GM12878 (cell line): ENCODE measurements at regions not wholly inside any gene's neighbourhood (a gene's known extent, or its start where the extent isn't known, plus 50 kb on each side); places are given as distances from the start of the nearest gene placed in this dataset.

Experiments
- ATAC-seq: fragments of 200-7000 bp; cut with Tn5 transposase; 3 replicates; pipeline ENCODE4 v1.9.1; 2020; ENCODE audit warnings: mild to moderate bottlenecking, moderate library complexity
- BruUV-seq: library from RNA; stranded (reverse); fragments of 400-500 nt; replicated peaks from 2 replicates; lab custom pipeline; 2021; lab: Mats Ljungman, UMichigan
- CTCF ChIA-PET: fragments of 300-600 bp; sonication (Branson Sonifier 250); formaldehyde crosslinking; extraction: SDS; loops from one replicate; lab custom pipeline; 2021; ENCODE audit warnings: inconsistent platforms; lab: Yijun Ruan, JAX
- POLR2A ChIA-PET: fragments of 350-600 bp; formaldehyde crosslinking; extraction: SDS; loops from one replicate; lab custom pipeline; 2021; ENCODE audit warnings: inconsistent platforms; lab: Charles Lee
- RAD21 ChIA-PET: fragments of 300-600 bp; sonication (Branson Sonifier 250); formaldehyde crosslinking; loops from one replicate; lab custom pipeline; 2023; ENCODE audit warnings: antibody characterized with exemption; ENCODE audit not compliant: unreplicated experiment; lab: Charles Lee
- SMC1A ChIA-PET: fragments of 300-600 bp; sonication (Branson Sonifier 250); formaldehyde crosslinking; loops from one replicate; lab custom pipeline; 2023; ENCODE audit not compliant: unreplicated experiment, uncharacterized antibody; lab: Charles Lee
- DNase-seq: peaks from one replicate; pipeline ENCODE4 v3.0.0-alpha.2; 2011; ENCODE audit warnings: low read depth, low spot score
- FAIRE-seq: peaks from 3 replicates; lab custom pipeline; 2011; peaks lifted over from hg19 to GRCh38; lab: Jason Lieb, UNC
- H2AFZ ChIP-seq: 2 replicates; pipeline ENCODE4 v1.6.0; 2011; ENCODE audit warnings: low read depth, low read length, control low read depth; ENCODE audit not compliant: control insufficient read depth
- H3K27ac ChIP-seq: 2 replicates; pipeline ENCODE4 v1.5.1; 2011; ENCODE audit warnings: control low read depth; ENCODE audit not compliant: control insufficient read depth, insufficient read depth
- H3K27me3 ChIP-seq, 2 experiments: replicated peaks in 1 of 2; 2 replicates each; pipeline versions ENCODE4 v1.6.0 to v1.6.1; 2011; ENCODE audit warnings: low read length in 1 of 2; ENCODE audit not compliant: control insufficient read depth in 2 of 2, insufficient read depth in 2 of 2
- H3K36me3 ChIP-seq, 2 experiments: 2 replicates each; pipeline ENCODE4 v1.5.1; 2011; ENCODE audit warnings: low read length in 1 of 2; ENCODE audit not compliant: control insufficient read depth in 2 of 2, insufficient read depth in 2 of 2
- H3K4me1 ChIP-seq: 2 replicates; pipeline ENCODE4 v1.6.1; 2011; ENCODE audit warnings: mild to moderate bottlenecking, low read length, moderate library complexity, mixed read lengths; ENCODE audit not compliant: control insufficient read depth, insufficient read depth
- H3K4me2 ChIP-seq: 2 replicates; pipeline ENCODE4 v1.6.0; 2011; ENCODE audit warnings: control low read depth; ENCODE audit not compliant: control insufficient read depth, insufficient read depth
- H3K4me3 ChIP-seq: fragments of 200-600 bp; sonication (generic); 2 replicates; pipeline ENCODE4 v1.5.1; 2016
- H3K79me2 ChIP-seq: 2 replicates; pipeline ENCODE4 v1.6.0; 2011; ENCODE audit warnings: low read length; ENCODE audit not compliant: control insufficient read depth, insufficient read depth
- H3K9ac ChIP-seq: 2 replicates; pipeline ENCODE4 v1.8.0; 2011; ENCODE audit warnings: low read length, control low read depth, mixed read lengths; ENCODE audit not compliant: control insufficient read depth, insufficient read depth
- H3K9me3 ChIP-seq: replicated peaks from 3 replicates; pipeline ENCODE4 v1.5.1; 2011; ENCODE audit warnings: mild to moderate bottlenecking, low read length; ENCODE audit not compliant: control insufficient read depth, insufficient read depth
- H4K20me1 ChIP-seq: 2 replicates; pipeline ENCODE4 v1.6.0; 2011; ENCODE audit not compliant: control insufficient read depth, insufficient read depth
- GATAD2B ChIP-seq: fragments of 450-650 bp; conservative IDR thresholded peaks from 2 replicates; pipeline ENCODE4 v1.6.1; 2017; ENCODE audit warnings: low read depth, mild to moderate bottlenecking, moderate library complexity
- NR2C2 ChIP-seq: IDR thresholded peaks from 2 replicates; pipeline ENCODE4 v1.6.1; 2011; ENCODE audit warnings: borderline replicate concordance, low read depth; ENCODE audit not compliant: control insufficient read depth, insufficient read length
- RAD51 ChIP-seq: fragments of 450-650 bp; IDR thresholded peaks from 2 replicates; pipeline ENCODE4 v1.6.1; 2016; ENCODE audit warnings: moderate library complexity, mild to moderate bottlenecking, inconsistent platforms
- SIN3A ChIP-seq: IDR thresholded peaks from 2 replicates; pipeline ENCODE4 v1.6.1; 2012; ENCODE audit warnings: low read depth, low read length, improper control_type of control experiment
- SMAD5 ChIP-seq: IDR thresholded peaks from 2 replicates; pipeline ENCODE4 v1.6.1; 2016; ENCODE audit warnings: antibody characterized with exemption, low read depth
- ZNF622 ChIP-seq: fragments of 450-650 bp; IDR thresholded peaks from 2 replicates; pipeline ENCODE4 v1.6.1; 2017; ENCODE audit warnings: mild to moderate bottlenecking, inconsistent platforms
- WGBS: methylation state at CpG from one replicate; pipeline ENCODE4 v1.1.6; 2016; ENCODE audit warnings: low lambda C conversion rate; ENCODE audit not compliant: insufficient replicate concordance, insufficient coverage; ENCODE audit errors: missing lambda C conversion rate; 5-methylcytosine and 5-hydroxymethylcytosine counted together
- in situ Hi-C: fragments of 300-500 bp; cut with MboI; formaldehyde crosslinking; loops from 9 replicates; pipeline ENCODE4 v1.14.3; 2018; ENCODE audit warnings: mixed read lengths
- intact Hi-C: fragments of 100-400 bp; cut with micrococcal nuclease; formaldehyde crosslinking; loops from one replicate; pipeline ENCODE4 v1.14.2; 2022; ENCODE audit not compliant: unreplicated experiment
- TF ChIP-seq, protein P1 (sequence below): fragments of 450-650 bp; IDR thresholded peaks from 2 replicates; pipeline ENCODE4 v1.6.1; 2017; ENCODE audit warnings: mild to moderate bottlenecking, moderate library complexity

GRCh38 chr2:37551783-37552182 lies 119.7 kb downstream of the CDC42EP3 start (continued):
- TF ChIP-seq, protein P1, sequence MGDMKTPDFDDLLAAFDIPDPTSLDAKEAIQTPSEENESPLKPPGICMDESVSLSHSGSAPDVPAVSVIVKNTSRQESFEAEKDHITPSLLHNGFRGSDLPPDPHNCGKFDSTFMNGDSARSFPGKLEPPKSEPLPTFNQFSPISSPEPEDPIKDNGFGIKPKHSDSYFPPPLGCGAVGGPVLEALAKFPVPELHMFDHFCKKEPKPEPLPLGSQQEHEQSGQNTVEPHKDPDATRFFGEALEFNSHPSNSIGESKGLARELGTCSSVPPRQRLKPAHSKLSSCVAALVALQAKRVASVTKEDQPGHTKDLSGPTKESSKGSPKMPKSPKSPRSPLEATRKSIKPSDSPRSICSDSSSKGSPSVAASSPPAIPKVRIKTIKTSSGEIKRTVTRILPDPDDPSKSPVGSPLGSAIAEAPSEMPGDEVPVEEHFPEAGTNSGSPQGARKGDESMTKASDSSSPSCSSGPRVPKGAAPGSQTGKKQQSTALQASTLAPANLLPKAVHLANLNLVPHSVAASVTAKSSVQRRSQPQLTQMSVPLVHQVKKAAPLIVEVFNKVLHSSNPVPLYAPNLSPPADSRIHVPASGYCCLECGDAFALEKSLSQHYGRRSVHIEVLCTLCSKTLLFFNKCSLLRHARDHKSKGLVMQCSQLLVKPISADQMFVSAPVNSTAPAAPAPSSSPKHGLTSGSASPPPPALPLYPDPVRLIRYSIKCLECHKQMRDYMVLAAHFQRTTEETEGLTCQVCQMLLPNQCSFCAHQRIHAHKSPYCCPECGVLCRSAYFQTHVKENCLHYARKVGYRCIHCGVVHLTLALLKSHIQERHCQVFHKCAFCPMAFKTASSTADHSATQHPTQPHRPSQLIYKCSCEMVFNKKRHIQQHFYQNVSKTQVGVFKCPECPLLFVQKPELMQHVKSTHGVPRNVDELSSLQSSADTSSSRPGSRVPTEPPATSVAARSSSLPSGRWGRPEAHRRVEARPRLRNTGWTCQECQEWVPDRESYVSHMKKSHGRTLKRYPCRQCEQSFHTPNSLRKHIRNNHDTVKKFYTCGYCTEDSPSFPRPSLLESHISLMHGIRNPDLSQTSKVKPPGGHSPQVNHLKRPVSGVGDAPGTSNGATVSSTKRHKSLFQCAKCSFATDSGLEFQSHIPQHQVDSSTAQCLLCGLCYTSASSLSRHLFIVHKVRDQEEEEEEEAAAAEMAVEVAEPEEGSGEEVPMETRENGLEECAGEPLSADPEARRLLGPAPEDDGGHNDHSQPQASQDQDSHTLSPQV = no peak
- TF ChIP-seq SIN3A = no peak
- no peak for TF ChIP-seq SMAD5
- no peak for TF ChIP-seq NR2C2
- no peak for TF ChIP-seq RAD51

GRCh38 chr2:37552339-37552738 lies 119.1 kb downstream of the CDC42EP3 start:
- intact Hi-C loops = no loop called here
- no peaks in the 10 kb centered on the region for H4K20me1 ChIP-seq
- H3K4me2 ChIP-seq = no peak overlapping the region
- peak overlapping the region; percentile 48; the same call in 1 of the 2 replicates for H2AFZ ChIP-seq
- H3K27me3 ChIP-seq = no peaks in the 10 kb centered on the region
- CTCF ChIA-PET = interaction anchor here (1.0 to 6.1 kb wide), 7 partner anchors 12 to 280 kb away, joined by 3 to 35 read pairs (median 5); no protein-coding TSS in a partner anchor
- WGBS = 50% methylated on average over 2 of the region's 2 CpGs
- BruUV-seq = no TSS peak
- no peak for TF ChIP-seq GATAD2B
- TF ChIP-seq ZNF622 = no peak
- DNase-seq = no peak
- peak overlapping the region; percentile 40; the same call in 1 of the 2 replicates for H3K27ac ChIP-seq
- RAD21 ChIA-PET = interaction anchor here (1.0 to 5.0 kb wide), 5 partner anchors 7 to 104 kb away, joined by 3 to 44 read pairs (median 3); no protein-coding TSS in a partner anchor
- H3K9me3 ChIP-seq = peaks cover 8% of the 10 kb centered on the region
- SMC1A ChIA-PET = interaction anchor here (0.9 to 14.3 kb wide), 10 partner anchors 9 to 95 kb away, joined by 3 to 246 read pairs (median 8); no protein-coding TSS in a partner anchor
- H3K36me3 ChIP-seq = no peaks in the 10 kb centered on the region
- ATAC-seq = no peak
- no peaks in the 10 kb centered on the region for H3K79me2 ChIP-seq
- in situ Hi-C loops = no loop called here
- peaks cover 50% of the 10 kb centered on the region for H3K4me1 ChIP-seq
- H3K4me3 ChIP-seq = no peak overlapping the region
- FAIRE-seq = no peak
- POLR2A ChIA-PET = interaction anchor here (1.4 to 4.7 kb wide), 2 partner anchors 17 to 21 kb away, joined by 3 to 39 read pairs; no protein-coding TSS in a partner anchor
- H3K9ac ChIP-seq = no peak overlapping the region
